ENCODE measurements at regions not wholly inside any gene's neighbourhood (a gene's known extent, or its start where the extent isn't known, plus 50 kb on each side); places are given as distances from the start of the nearest gene placed in this dataset.

DNA sequence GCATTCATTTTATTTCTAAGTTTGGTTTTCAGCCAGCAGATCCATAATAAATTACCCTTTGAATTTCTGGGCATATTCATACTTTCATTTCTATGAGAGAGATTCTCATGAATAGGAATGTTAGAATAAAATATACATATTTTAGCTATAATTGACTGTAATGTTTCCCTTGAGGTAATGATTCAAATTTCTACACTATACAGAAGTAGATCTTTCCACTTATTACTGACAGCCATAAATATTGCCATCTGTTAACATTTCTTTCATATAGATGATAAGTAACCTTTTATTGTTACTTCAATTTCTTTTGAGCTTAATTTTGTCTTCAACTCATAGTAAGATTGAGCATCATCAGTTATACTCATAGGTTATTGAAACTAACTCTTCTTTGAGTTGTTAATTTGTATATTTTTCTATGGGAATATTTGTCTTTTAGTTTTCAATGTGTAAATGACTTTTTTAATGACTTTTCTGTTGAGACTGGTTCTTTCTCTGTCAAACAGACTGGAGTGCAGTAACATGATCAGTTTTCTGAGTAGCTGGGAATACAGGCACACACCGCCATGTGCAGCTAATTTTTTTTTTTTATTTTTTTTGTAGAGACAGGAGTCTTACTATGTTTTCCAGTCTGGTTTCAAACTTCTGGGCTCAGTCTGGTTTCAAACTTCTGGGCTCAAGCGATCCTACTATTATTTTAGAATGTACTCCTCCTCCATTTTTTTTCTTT, 991.6 kb downstream of the SLC6A15 start (continued):
- TF ChIP-seq, protein P1, sequence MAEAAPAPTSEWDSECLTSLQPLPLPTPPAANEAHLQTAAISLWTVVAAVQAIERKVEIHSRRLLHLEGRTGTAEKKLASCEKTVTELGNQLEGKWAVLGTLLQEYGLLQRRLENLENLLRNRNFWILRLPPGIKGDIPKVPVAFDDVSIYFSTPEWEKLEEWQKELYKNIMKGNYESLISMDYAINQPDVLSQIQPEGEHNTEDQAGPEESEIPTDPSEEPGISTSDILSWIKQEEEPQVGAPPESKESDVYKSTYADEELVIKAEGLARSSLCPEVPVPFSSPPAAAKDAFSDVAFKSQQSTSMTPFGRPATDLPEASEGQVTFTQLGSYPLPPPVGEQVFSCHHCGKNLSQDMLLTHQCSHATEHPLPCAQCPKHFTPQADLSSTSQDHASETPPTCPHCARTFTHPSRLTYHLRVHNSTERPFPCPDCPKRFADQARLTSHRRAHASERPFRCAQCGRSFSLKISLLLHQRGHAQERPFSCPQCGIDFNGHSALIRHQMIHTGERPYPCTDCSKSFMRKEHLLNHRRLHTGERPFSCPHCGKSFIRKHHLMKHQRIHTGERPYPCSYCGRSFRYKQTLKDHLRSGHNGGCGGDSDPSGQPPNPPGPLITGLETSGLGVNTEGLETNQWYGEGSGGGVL (tag by site-specific recombination; IDR thresholded peaks at IDR 0.05), result no peak
- TF ChIP-seq ZNF623 (tag by site-specific recombination; IDR thresholded peaks at IDR 0.05), result no peak

DNA sequence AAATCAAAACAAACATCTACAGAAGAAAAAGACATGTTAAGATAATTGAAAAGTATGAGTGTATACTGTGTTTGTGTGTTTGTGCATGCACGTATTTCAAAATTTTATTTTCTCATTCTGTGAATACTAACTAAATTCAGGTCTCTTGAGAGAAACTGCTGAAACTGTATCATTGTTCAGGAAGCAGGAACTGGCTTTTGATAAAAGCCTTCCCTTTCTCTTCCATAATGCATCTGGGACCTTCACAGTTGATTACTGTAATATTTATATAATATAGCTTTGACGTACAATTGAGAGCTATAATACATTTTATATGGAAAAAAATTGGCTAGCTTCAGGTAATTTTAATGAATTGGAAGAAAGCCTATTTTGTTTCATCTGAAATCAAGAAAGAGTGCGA, 993.5 kb downstream of the SLC6A15 start:
- no peak overlapping the region for H3K27ac ChIP-seq (ENCODE audit: extremely low read depth, low read depth, low read length)
- ChIA-PET POLR2A (no interaction called here), CTCF (no interaction called here)
- H3K36me3 ChIP-seq (ENCODE audit: control insufficient read depth in 2 of 2, insufficient read depth in 1 of 2, low read length in 2 of 2), result no peaks in the 10 kb centered on the region
- TF ChIP-seq ZNF133 (tag by site-specific recombination; IDR thresholded peaks at IDR 0.05) (no peak), ZEB2 (tag by site-specific recombination; IDR thresholded peaks at IDR 0.05) (no peak), ZNF132 (tag by site-specific recombination; IDR thresholded peaks at IDR 0.05; ENCODE audit: borderline replicate concordance) (no peak), ZNF155 (tag by site-specific recombination; IDR thresholded peaks at IDR 0.05) (no peak), ZIC2 (tag by site-specific recombination; IDR thresholded peaks at IDR 0.05) (no peak), ZNF571 (tag by site-specific recombination; IDR thresholded peaks at IDR 0.05) (no peak), ZNF555 (tag by site-specific recombination; conservative IDR thresholded peaks at IDR 0.05) (no peak)
- TF ChIP-seq, protein P2, sequence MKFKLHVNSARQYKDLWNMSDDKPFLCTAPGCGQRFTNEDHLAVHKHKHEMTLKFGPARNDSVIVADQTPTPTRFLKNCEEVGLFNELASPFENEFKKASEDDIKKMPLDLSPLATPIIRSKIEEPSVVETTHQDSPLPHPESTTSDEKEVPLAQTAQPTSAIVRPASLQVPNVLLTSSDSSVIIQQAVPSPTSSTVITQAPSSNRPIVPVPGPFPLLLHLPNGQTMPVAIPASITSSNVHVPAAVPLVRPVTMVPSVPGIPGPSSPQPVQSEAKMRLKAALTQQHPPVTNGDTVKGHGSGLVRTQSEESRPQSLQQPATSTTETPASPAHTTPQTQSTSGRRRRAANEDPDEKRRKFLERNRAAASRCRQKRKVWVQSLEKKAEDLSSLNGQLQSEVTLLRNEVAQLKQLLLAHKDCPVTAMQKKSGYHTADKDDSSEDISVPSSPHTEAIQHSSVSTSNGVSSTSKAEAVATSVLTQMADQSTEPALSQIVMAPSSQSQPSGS (tag by site-specific recombination; IDR thresholded peaks at IDR 0.05; ENCODE audit: low read depth), result no peak
- no peaks in the 10 kb centered on the region for H3K9me3 ChIP-seq (ENCODE audit: control insufficient read depth, insufficient read depth, low read depth, low read length)
- no peak overlapping the region for H3K4me3 ChIP-seq (ENCODE audit: low read depth, low read length)
- no peaks in the 10 kb centered on the region for H3K4me1 ChIP-seq (ENCODE audit: control insufficient read depth, insufficient read depth, low read length)

DNA sequence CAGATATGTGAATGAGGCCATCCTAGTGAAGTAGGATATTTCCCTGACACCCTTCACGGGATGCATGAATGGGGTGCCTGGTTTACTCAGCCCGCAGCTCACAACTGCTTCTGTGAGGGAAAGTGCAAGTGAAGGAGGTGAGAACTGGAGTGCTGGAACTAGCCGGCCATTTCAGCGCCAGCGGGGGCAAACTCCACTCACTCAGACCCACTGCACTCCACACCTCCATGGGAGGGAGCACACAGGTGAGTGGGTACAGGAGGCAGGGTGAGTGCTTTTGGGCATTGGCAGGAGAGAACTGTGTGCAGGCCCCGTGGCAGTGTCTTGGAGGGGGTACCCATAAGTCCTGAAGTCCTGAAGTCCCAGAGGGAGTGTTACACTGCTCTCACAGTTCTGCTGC, 1008.4 kb downstream of the SLC6A15 start:
- CTCF ChIA-PET, result no interaction called here

More for the DNA sequence above, 1008.4 kb downstream of the SLC6A15 start:
- H3K4me1 ChIP-seq (ENCODE audit: control insufficient read depth, insufficient read depth, low read length), result no peaks in the 10 kb centered on the region
- no peak overlapping the region for H3K4me3 ChIP-seq (ENCODE audit: low read depth, low read length)
- POLR2A ChIA-PET, result no interaction called here
- no peak overlapping the region for H3K27ac ChIP-seq (ENCODE audit: extremely low read depth, low read depth, low read length)
- H3K9me3 ChIP-seq (ENCODE audit: control insufficient read depth, insufficient read depth, low read depth, low read length), result no peaks in the 10 kb centered on the region
- TF ChIP-seq KLF10 (tag by site-specific recombination; IDR thresholded peaks at IDR 0.05), result no peak
- no peak for TF ChIP-seq ZNF768 (tag by site-specific recombination; IDR thresholded peaks at IDR 0.05)
- TF ChIP-seq, protein P3, sequence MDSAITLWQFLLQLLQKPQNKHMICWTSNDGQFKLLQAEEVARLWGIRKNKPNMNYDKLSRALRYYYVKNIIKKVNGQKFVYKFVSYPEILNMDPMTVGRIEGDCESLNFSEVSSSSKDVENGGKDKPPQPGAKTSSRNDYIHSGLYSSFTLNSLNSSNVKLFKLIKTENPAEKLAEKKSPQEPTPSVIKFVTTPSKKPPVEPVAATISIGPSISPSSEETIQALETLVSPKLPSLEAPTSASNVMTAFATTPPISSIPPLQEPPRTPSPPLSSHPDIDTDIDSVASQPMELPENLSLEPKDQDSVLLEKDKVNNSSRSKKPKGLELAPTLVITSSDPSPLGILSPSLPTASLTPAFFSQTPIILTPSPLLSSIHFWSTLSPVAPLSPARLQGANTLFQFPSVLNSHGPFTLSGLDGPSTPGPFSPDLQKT (IDR thresholded peaks at IDR 0.05; ENCODE audit: borderline replicate concordance, low read depth, low read length), result no peak
- TF ChIP-seq TCF7L2 (IDR thresholded peaks at IDR 0.05; ENCODE audit: borderline replicate concordance, low read depth, low read length), result no peak
- no peak for TF ChIP-seq ZNF626 (tag by site-specific recombination; IDR thresholded peaks at IDR 0.05)
- no peak for TF ChIP-seq ZNF664 (tag by site-specific recombination; IDR thresholded peaks at IDR 0.05)
- TF ChIP-seq MYNN (tag by site-specific recombination; IDR thresholded peaks at IDR 0.05; ENCODE audit: borderline replicate concordance), result no peak
- TF ChIP-seq, protein P4, sequence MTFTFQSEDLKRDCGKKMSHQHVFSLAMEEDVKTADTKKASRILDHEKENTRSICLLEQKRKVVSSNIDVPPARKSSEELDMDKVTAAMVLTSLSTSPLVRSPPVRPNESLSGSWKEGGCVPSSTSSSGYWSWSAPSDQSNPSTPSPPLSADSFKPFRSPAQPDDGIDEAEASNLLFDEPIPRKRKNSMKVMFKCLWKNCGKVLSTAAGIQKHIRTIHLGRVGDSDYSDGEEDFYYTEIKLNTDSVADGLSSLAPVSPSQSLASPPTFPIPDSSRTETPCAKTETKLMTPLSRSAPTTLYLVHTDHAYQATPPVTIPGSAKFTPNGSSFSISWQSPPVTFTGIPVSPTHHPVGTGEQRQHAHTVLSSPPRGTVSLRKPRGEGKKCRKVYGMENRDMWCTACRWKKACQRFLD (tag by site-specific recombination; IDR thresholded peaks at IDR 0.05), result no peak
- TF ChIP-seq ZNF843 (tag by site-specific recombination; IDR thresholded peaks at IDR 0.05), result no peak
- TF ChIP-seq SP3 (tag by site-specific recombination; IDR thresholded peaks at IDR 0.05), result no peak
- no peak for TF ChIP-seq ZNF23 (tag by site-specific recombination; IDR thresholded peaks at IDR 0.05; ENCODE audit: borderline replicate concordance)
- no peak for TF ChIP-seq ZNF585B (tag by site-specific recombination; IDR thresholded peaks at IDR 0.05)
- TF ChIP-seq, protein P5, sequence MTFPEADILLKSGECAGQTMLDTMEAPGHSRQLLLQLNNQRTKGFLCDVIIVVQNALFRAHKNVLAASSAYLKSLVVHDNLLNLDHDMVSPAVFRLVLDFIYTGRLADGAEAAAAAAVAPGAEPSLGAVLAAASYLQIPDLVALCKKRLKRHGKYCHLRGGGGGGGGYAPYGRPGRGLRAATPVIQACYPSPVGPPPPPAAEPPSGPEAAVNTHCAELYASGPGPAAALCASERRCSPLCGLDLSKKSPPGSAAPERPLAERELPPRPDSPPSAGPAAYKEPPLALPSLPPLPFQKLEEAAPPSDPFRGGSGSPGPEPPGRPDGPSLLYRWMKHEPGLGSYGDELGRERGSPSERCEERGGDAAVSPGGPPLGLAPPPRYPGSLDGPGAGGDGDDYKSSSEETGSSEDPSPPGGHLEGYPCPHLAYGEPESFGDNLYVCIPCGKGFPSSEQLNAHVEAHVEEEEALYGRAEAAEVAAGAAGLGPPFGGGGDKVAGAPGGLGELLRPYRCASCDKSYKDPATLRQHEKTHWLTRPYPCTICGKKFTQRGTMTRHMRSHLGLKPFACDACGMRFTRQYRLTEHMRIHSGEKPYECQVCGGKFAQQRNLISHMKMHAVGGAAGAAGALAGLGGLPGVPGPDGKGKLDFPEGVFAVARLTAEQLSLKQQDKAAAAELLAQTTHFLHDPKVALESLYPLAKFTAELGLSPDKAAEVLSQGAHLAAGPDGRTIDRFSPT (tag by site-specific recombination; IDR thresholded peaks at IDR 0.05), result no peak
- H3K36me3 ChIP-seq (ENCODE audit: control insufficient read depth in 2 of 2, insufficient read depth in 1 of 2, low read length in 2 of 2), result no peaks in the 10 kb centered on the region
